ENCODE measurements at regions not wholly inside any gene's neighbourhood (a gene's known extent, or its start where the extent isn't known, plus 50 kb on each side); places are given as distances from the start of the nearest gene placed in this dataset.
A peak's percentile ranks its signal among the peaks of the same experiment; 100 is the strongest.

- no peaks in the 10 kb centered on the region for H3K36me3 ChIP-seq
- no peaks in the 10 kb centered on the region for H3K9me3 ChIP-seq
- no peak overlapping the region for H3K4me3 ChIP-seq
- H3K27me3 ChIP-seq, result no peaks in the 10 kb centered on the region
- H3K4me1 ChIP-seq, result no peaks in the 10 kb centered on the region
- in situ Hi-C loops (cut with MboI; ENCODE audit: low sequenced_read_pairs in 4 of 4), result no loop called here
- DNase-seq, result no peak
- peak overlapping the region in 1 of 4 donors; percentile 10 for H3K27ac ChIP-seq
- ATAC-seq, result peak; percentile 51 to 56
- TF ChIP-seq, protein P1, sequence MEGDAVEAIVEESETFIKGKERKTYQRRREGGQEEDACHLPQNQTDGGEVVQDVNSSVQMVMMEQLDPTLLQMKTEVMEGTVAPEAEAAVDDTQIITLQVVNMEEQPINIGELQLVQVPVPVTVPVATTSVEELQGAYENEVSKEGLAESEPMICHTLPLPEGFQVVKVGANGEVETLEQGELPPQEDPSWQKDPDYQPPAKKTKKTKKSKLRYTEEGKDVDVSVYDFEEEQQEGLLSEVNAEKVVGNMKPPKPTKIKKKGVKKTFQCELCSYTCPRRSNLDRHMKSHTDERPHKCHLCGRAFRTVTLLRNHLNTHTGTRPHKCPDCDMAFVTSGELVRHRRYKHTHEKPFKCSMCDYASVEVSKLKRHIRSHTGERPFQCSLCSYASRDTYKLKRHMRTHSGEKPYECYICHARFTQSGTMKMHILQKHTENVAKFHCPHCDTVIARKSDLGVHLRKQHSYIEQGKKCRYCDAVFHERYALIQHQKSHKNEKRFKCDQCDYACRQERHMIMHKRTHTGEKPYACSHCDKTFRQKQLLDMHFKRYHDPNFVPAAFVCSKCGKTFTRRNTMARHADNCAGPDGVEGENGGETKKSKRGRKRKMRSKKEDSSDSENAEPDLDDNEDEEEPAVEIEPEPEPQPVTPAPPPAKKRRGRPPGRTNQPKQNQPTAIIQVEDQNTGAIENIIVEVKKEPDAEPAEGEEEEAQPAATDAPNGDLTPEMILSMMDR (IDR thresholded peaks at IDR 0.05 in 4 of 5, conservative IDR thresholded peaks at IDR 0.05 in 1 of 5), result no peak
- TF ChIP-seq POLR2A (IDR thresholded peaks at IDR 0.05), result no peak
- intact Hi-C loops (cut with DNase I; ENCODE audit: low total_unique reads), result no loop called here
Measured at GRCh38 chrX:3449287-3449686, 102.8 kb upstream of the MXRA5 start.

- no peaks in the 10 kb centered on the region for H3K27me3 ChIP-seq
- intact Hi-C loops (cut with DNase I; ENCODE audit: low total_unique reads) (no loop called here), in situ Hi-C loops (cut with MboI; ENCODE audit: low sequenced_read_pairs in 4 of 4) (no loop called here)
- no peaks in the 10 kb centered on the region for H3K4me1 ChIP-seq
- TF ChIP-seq POLR2A (IDR thresholded peaks at IDR 0.05), result no peak
- TF ChIP-seq, protein P1 (IDR thresholded peaks at IDR 0.05 in 4 of 5, conservative IDR thresholded peaks at IDR 0.05 in 1 of 5), result no peak
- no peak overlapping the region for H3K4me3 ChIP-seq
- ATAC-seq (no peak), DNase-seq (no peak)
- H3K27ac ChIP-seq, result no peak overlapping the region
- H3K36me3 ChIP-seq, result no peaks in the 10 kb centered on the region
- no peaks in the 10 kb centered on the region for H3K9me3 ChIP-seq
Measured at GRCh38 chrX:3448563-3448962, 102.1 kb upstream of the MXRA5 start.

GRCh38 chrX:3445806-3446490 lies 99.5 kb upstream of the MXRA5 start:
- no peaks in the 10 kb centered on the region for H3K36me3 ChIP-seq
- in situ Hi-C loops (cut with MboI; ENCODE audit: low sequenced_read_pairs in 4 of 4), result no loop called here
- no peak overlapping the region for H3K27ac ChIP-seq
- intact Hi-C loops (cut with DNase I; ENCODE audit: low total_unique reads), result no loop called here
- no peaks in the 10 kb centered on the region for H3K4me1 ChIP-seq
- DNase-seq (no peak), ATAC-seq (no peak)
- H3K4me3 ChIP-seq, result no peak overlapping the region
- no peaks in the 10 kb centered on the region for H3K27me3 ChIP-seq
- no peaks in the 10 kb centered on the region for H3K9me3 ChIP-seq
- TF ChIP-seq, protein P1 (IDR thresholded peaks at IDR 0.05 in 4 of 5, conservative IDR thresholded peaks at IDR 0.05 in 1 of 5), result no peak
- TF ChIP-seq POLR2A (IDR thresholded peaks at IDR 0.05), result no peak

- in situ Hi-C loops (cut with MboI; ENCODE audit: low sequenced_read_pairs in 4 of 4) (no loop called here), intact Hi-C loops (cut with DNase I; ENCODE audit: low total_unique reads) (no loop called here)
Measured at GRCh38 chrX:3443184-3443583, 96.7 kb upstream of the MXRA5 start.

More at GRCh38 chrX:3443184-3443583, 96.7 kb upstream of the MXRA5 start:
- ATAC-seq (no peak), DNase-seq (no peak)
- TF ChIP-seq, protein P1 (IDR thresholded peaks at IDR 0.05 in 4 of 5, conservative IDR thresholded peaks at IDR 0.05 in 1 of 5), result no peak
- TF ChIP-seq POLR2A (IDR thresholded peaks at IDR 0.05), result no peak
- H3K27me3 ChIP-seq, result no peaks in the 10 kb centered on the region
- H3K36me3 ChIP-seq, result no peaks in the 10 kb centered on the region
- H3K27ac ChIP-seq, result no peak overlapping the region
- no peak overlapping the region for H3K4me3 ChIP-seq
- H3K4me1 ChIP-seq, result no peaks in the 10 kb centered on the region
- no peaks in the 10 kb centered on the region for H3K9me3 ChIP-seq

All from gastrocnemius medialis (tissue), 4 donors.